GM23338 (cell line): ENCODE measurements at regions not wholly inside any gene's neighbourhood (a gene's known extent, or its start where the extent isn't known, plus 50 kb on each side); places are given as distances from the start of the nearest gene placed in this dataset.

Experiments used
- ATAC-seq: fragments of 200-7000 bp; cut with Tn5 transposase; 3 replicates; pipeline ENCODE4 v1.9.1; 2020
- DNase-seq: peaks from one replicate; pipeline ENCODE4 v3.0.0-alpha.2; 2015; ENCODE audit warnings: low spot score
- H2AFZ ChIP-seq: fragments of 200-600 bp; sonication (generic); 2 replicates; pipeline ENCODE4 v1.8.0; 2016; ENCODE audit warnings: antibody characterized with exemption, mild to moderate bottlenecking, moderate library complexity
- H3F3A ChIP-seq: fragments of 200-600 bp; sonication (generic); replicated peaks from 2 replicates; pipeline ENCODE4 v1.8.0; 2017; ENCODE audit warnings: antibody characterized with exemption, mixed run types, low read depth
- H3K27ac ChIP-seq: fragments of 200-600 bp; sonication (generic); 2 replicates; pipeline ENCODE4 v1.6.1; 2016; ENCODE audit warnings: low read depth
- H3K27me3 ChIP-seq: fragments of 200-600 bp; sonication (generic); 2 replicates; pipeline ENCODE4 v1.8.0; 2016; ENCODE audit warnings: mild to moderate bottlenecking, mixed run types, moderate library complexity; ENCODE audit not compliant: insufficient read depth
- H3K36me3 ChIP-seq: fragments of 200-600 bp; sonication (generic); 2 replicates; pipeline ENCODE4 v1.8.0; 2016; ENCODE audit warnings: mild to moderate bottlenecking; ENCODE audit not compliant: insufficient read depth
- H3K4me1 ChIP-seq: fragments of 200-600 bp; sonication (generic); 2 replicates; pipeline ENCODE4 v1.8.0; 2016; ENCODE audit warnings: mild to moderate bottlenecking, moderate library complexity; ENCODE audit not compliant: insufficient read depth
- H3K4me2 ChIP-seq: fragments of 200-600 bp; sonication (generic); 2 replicates; pipeline ENCODE4 v1.7.1; 2017; ENCODE audit warnings: mixed run types
- H3K4me3 ChIP-seq: fragments of 200-600 bp; sonication (generic); 2 replicates; pipeline ENCODE4 v1.6.1; 2016; ENCODE audit warnings: mixed run types
- H3K79me2 ChIP-seq: fragments of 200-600 bp; sonication (generic); replicated peaks from 2 replicates; pipeline ENCODE4 v1.8.0; 2017; ENCODE audit warnings: mild to moderate bottlenecking; ENCODE audit not compliant: insufficient read depth
- H3K9me2 ChIP-seq: fragments of 200-600 bp; sonication (generic); 2 replicates; pipeline ENCODE4 v1.8.0; 2017; ENCODE audit not compliant: insufficient read depth
- H4K20me1 ChIP-seq: fragments of 200-600 bp; sonication (generic); replicated peaks from 2 replicates; pipeline ENCODE4 v1.8.0; 2017; ENCODE audit warnings: mild to moderate bottlenecking; ENCODE audit not compliant: insufficient read depth
- H3K27ac Mint-ChIP-seq: 2 replicates; pipeline ENCODE4 v1.8.0; 2020; ENCODE audit warnings: inconsistent platforms, mild to moderate bottlenecking, moderate library complexity, mixed read lengths
- H3K27me3 Mint-ChIP-seq: 3 replicates; pipeline ENCODE4 v1.8.0; 2022; ENCODE audit warnings: low read depth, mild to moderate bottlenecking, moderate library complexity, mixed read lengths, inconsistent platforms; ENCODE audit not compliant: insufficient read depth, poor library complexity
- H3K36me3 Mint-ChIP-seq: 3 replicates; pipeline ENCODE4 v1.8.0; 2021; ENCODE audit warnings: low read depth, mild to moderate bottlenecking, inconsistent platforms, moderate library complexity, mixed read lengths
- H3K4me1 Mint-ChIP-seq: 3 replicates; pipeline ENCODE4 v1.8.0; 2020; ENCODE audit warnings: mild to moderate bottlenecking, inconsistent platforms, mixed read lengths
- H3K4me3 Mint-ChIP-seq: 3 replicates; pipeline ENCODE4 v1.8.0; 2021; ENCODE audit warnings: moderate library complexity, mild to moderate bottlenecking, inconsistent platforms, mixed read lengths
- H3K9me3 Mint-ChIP-seq: 3 replicates; pipeline ENCODE4 v1.8.0; 2020; ENCODE audit warnings: moderate library complexity, mild to moderate bottlenecking, inconsistent platforms, mixed read lengths
- CREB1 ChIP-seq: fragments of 250-450 bp; sonication (Bioruptor Pico); IDR thresholded peaks from 2 replicates; pipeline ENCODE4 v1.5.0; 2020; ENCODE audit warnings: low read depth, mild to moderate bottlenecking, moderate library complexity
- ETS1 ChIP-seq: IDR thresholded peaks from 2 replicates; pipeline ENCODE4 v1.6.1; 2016; ENCODE audit warnings: antibody characterized with exemption
- POLR2AphosphoS5 ChIP-seq: IDR thresholded peaks from 2 replicates; pipeline ENCODE4 v1.6.1; 2016; ENCODE audit warnings: antibody characterized with exemption, low read depth
- ZNF114 ChIP-seq: fragments of 250-450 bp; sonication (Bioruptor Pico); IDR thresholded peaks from 2 replicates; pipeline ENCODE4 v1.5.0; 2020; ENCODE audit warnings: mild to moderate bottlenecking, moderate library complexity
- ZNF331 ChIP-seq: fragments of 250-450 bp; sonication (Bioruptor Pico); IDR thresholded peaks from 2 replicates; pipeline ENCODE4 v1.5.0; 2020; ENCODE audit warnings: low read depth, mild to moderate bottlenecking, moderate library complexity

GRCh38 chr6:28709478-28710349, 184.0 kb downstream of the GPX5 start:
- H3K9me3 Mint-ChIP-seq: peaks cover 26% of the 10 kb centered on the region
- H3K4me1 ChIP-seq: peaks cover 5% of the 10 kb centered on the region; the same call in 1 of the 2 replicates
- peak overlapping the region; percentile 60; the same call in 1 of the 2 replicates for H3K27ac ChIP-seq
- H3K27me3 Mint-ChIP-seq: peaks cover 23% of the 10 kb centered on the region
- no peaks in the 10 kb centered on the region for H4K20me1 ChIP-seq
- ATAC-seq (peak; percentile 74), DNase-seq (peak; percentile 68)
- peak overlapping the region; percentile 97 for H3K4me2 ChIP-seq
- no peaks in the 10 kb centered on the region for H3K4me1 Mint-ChIP-seq
- TF ChIP-seq ETS1: 0 out of 2 replicates have a peak, but pooled peaks have one; percentile 39
- no peak for TF ChIP-seq ZNF114 (CRISPR knock-in tag)
- peak; percentile 37; the same call in 1 of the 2 replicates for TF ChIP-seq POLR2AphosphoS5
- H3K27me3 ChIP-seq: no peaks in the 10 kb centered on the region
- peak overlapping the region; percentile 93 for H3K4me3 ChIP-seq
- peak overlapping the region; percentile 95 for H2AFZ ChIP-seq
- H3F3A ChIP-seq: peaks cover 11% of the 10 kb centered on the region
- H3K36me3 Mint-ChIP-seq: peaks cover 19% of the 10 kb centered on the region; the same call in 2 of the 3 replicates
- H3K79me2 ChIP-seq: no peaks in the 10 kb centered on the region
- H3K4me3 Mint-ChIP-seq: peak overlapping the region; percentile 90
- H3K27ac Mint-ChIP-seq: peak overlapping the region; percentile 42; the same call in 1 of the 2 replicates
- no peaks in the 10 kb centered on the region for H3K36me3 ChIP-seq
- no peaks in the 10 kb centered on the region for H3K9me2 ChIP-seq

- Mint-ChIP-seq H3K9me3 (peaks cover 26% of the 10 kb centered on the region), H3K4me1 (no peaks in the 10 kb centered on the region), H3K36me3 (peaks cover 19% of the 10 kb centered on the region; the same call in 2 of the 3 replicates), H3K27me3 (peaks cover 23% of the 10 kb centered on the region), H3K4me3 (peak overlapping the region; percentile 90), H3K27ac (peak overlapping the region; percentile 42; the same call in 1 of the 2 replicates)
- TF ChIP-seq POLR2AphosphoS5 (no peak), ETS1 (0 out of 2 replicates have a peak, but pooled peaks have one; percentile 17), CREB1 (CRISPR knock-in tag) (peak; percentile 43; the same call in 1 of the 2 replicates), ZNF331 (no peak)
- Histone ChIP-seq H4K20me1 (no peaks in the 10 kb centered on the region), H3K27ac (no peak overlapping the region), H3K27me3 (no peaks in the 10 kb centered on the region), H3K79me2 (no peaks in the 10 kb centered on the region), H3F3A (peaks cover 11% of the 10 kb centered on the region), H3K4me1 (peaks cover 5% of the 10 kb centered on the region; the same call in 1 of the 2 replicates), H3K4me3 (peak overlapping the region; percentile 93), H3K9me2 (no peaks in the 10 kb centered on the region), H3K36me3 (no peaks in the 10 kb centered on the region), H3K4me2 (peak overlapping the region; percentile 97), H2AFZ (peak overlapping the region; percentile 95)
- peak; percentile 80 for DNase-seq
- ATAC-seq: peak; percentile 90
Measured at GRCh38 chr6:28710466-28711191, 184.9 kb downstream of the GPX5 start.
